ENCODE measurements at regions not wholly inside any gene's neighbourhood (a gene's known extent, or its start where the extent isn't known, plus 50 kb on each side); places are given as distances from the start of the nearest gene placed in this dataset.
"Not testable (repeated sequence)": the region's sequence is repeated elsewhere in the genome, so short reads cannot be mapped to it uniquely, and the experiment has no call there.

DNA sequence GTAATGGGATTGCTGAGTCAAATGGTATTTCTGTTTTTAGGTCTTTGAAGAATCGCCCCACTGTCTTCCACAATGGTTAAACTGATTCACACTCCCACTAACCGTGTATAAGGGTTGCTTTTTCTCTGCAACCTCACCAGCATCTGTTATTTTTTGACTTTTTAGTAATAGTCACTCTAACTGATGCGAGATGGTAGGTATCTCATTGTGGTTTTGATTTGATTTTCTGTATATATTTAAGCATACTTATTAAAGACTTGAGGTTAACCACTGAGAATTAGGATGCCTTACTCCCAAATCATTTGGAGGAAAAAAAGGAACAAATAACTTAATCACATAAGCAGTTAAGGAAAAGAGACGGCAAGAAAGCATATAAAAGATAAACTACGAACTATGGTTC is 181.6 kb upstream of the FST start:
- H3K27ac ChIP-seq: no peak overlapping the region
- no peak for TF ChIP-seq ZFX (IDR thresholded peaks at IDR 0.05; ENCODE audit: borderline replicate concordance)
- TF ChIP-seq, protein P1, sequence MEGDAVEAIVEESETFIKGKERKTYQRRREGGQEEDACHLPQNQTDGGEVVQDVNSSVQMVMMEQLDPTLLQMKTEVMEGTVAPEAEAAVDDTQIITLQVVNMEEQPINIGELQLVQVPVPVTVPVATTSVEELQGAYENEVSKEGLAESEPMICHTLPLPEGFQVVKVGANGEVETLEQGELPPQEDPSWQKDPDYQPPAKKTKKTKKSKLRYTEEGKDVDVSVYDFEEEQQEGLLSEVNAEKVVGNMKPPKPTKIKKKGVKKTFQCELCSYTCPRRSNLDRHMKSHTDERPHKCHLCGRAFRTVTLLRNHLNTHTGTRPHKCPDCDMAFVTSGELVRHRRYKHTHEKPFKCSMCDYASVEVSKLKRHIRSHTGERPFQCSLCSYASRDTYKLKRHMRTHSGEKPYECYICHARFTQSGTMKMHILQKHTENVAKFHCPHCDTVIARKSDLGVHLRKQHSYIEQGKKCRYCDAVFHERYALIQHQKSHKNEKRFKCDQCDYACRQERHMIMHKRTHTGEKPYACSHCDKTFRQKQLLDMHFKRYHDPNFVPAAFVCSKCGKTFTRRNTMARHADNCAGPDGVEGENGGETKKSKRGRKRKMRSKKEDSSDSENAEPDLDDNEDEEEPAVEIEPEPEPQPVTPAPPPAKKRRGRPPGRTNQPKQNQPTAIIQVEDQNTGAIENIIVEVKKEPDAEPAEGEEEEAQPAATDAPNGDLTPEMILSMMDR (IDR thresholded peaks at IDR 0.05): no peak

DNA sequence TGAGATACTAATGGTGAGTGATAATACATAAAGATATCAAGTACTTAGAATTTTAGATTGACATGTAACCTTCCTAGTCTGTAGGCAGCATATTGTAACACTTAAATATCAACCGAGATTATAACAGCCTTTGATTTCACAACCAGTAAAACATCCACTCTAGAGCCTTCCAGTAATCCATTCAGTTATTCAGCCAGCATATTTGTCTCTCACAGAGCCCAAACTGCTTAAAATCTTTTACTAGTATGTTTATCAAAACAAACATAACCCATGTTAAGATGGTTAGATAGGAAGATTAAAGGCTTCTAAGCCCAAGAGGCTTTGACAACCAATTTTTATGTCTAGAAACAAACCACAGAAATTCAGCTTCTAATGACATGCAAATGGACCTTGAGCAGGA is 177.9 kb upstream of the FST start:
- TF ChIP-seq, protein P1 (IDR thresholded peaks at IDR 0.05): no peak
- TF ChIP-seq ZFX (IDR thresholded peaks at IDR 0.05; ENCODE audit: borderline replicate concordance): no peak

DNA sequence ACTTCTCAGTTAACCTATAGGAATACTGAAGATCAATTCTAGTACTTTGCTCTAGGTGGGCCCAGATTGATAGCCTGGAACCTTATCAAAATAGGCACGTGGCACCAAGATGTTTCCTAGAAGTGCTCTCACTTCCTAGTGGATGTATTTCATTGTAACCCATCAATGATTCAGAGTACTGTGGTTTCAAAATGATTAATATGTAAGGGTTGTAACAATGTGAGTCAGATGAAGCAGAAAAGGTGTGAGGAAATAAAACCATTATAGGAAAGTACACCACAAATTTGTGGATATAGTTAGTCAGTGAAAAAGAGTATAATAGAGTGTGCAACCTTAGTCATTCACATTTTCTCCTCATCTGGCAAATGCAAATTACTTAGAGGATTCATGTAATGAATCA is 177.3 kb upstream of the FST start:
- H3K27ac ChIP-seq: no peak overlapping the region
- TF ChIP-seq, protein P1 (IDR thresholded peaks at IDR 0.05): no peak
- no peak for TF ChIP-seq ZFX (IDR thresholded peaks at IDR 0.05; ENCODE audit: borderline replicate concordance)

More for the DNA sequence above, 177.9 kb upstream of the FST start:
- H3K27ac ChIP-seq: no peak overlapping the region

DNA sequence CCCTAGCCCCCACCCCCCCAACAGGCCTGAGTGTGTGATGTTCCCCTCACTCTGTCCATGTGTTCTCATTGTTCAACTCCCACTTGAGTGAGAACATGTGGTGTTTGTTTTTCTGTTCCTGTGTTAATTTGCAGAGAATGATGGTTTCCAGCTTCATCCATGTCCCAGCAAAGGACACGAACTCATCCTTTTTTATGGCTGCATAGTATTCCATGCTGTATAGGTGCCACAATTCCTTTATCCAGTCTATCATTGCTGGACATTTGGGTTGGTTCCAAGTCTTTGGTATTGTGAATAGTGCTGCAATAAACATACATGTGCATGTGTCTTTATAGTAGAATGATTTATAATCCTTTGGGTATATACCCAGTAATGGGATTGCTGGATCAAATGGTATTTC is 175.1 kb upstream of the FST start:
- not testable (repeated sequence) for H3K27ac ChIP-seq

DNA sequence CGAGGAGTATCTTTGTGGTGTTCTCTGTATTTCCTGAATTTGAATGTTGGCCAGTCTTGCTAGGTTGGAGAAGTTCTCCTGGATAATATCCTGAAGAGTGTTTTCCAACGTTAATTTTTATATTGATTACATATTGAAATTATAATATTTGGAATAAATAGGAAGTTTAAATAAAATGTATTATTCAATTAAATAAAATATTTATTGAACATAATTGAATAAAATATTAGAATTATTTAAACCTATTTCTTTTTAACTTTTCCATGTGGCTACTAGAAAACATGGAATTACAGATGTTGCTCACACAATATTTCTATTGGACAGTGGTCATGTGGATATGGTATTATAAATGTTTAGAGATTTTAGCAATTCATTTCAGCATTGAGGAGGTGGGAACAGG is 170.8 kb upstream of the FST start:
- TF ChIP-seq, protein P1 (IDR thresholded peaks at IDR 0.05): no peak
- no peak for TF ChIP-seq ZFX (IDR thresholded peaks at IDR 0.05; ENCODE audit: borderline replicate concordance)
- H3K27ac ChIP-seq: no peak overlapping the region

DNA sequence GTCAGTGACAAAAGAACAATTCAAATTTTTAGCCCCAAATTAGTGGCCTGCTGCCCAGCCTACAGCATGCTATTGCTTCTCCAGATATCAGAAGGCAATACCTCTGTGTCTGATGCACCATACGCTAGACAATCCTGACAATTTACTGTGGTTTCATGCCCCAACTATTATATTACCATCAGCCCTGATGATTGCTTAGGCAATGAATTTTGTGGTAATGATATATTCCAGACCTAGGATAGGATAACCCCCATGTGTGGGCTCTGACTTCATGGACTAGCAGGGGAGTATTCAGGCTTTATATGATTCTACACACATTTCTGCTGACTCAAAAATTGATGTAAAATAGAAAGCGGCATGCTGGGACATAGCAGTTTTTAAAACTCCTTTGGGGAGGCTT is 168.7 kb upstream of the FST start:
- no peak overlapping the region for H3K27ac ChIP-seq
- TF ChIP-seq, protein P1 (IDR thresholded peaks at IDR 0.05): no peak
- TF ChIP-seq ZFX (IDR thresholded peaks at IDR 0.05; ENCODE audit: borderline replicate concordance): no peak

DNA sequence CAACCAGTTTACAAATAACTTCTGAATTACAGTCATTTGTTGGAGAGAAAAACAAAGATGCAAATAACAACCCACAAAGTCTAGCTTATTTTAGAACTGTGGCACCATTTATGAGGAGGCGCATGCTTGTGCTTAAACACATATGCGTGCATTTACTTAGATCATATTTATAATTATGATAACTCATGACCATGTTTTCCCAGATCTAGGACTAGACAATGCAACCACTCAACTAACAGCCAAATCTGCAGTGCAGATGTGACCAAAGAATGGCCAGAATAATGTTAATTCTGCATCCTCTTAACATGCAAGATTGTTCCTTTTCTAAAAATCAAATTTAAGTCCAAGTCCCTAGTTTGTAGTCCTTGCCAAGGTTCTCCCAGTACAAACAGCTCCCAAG is 167.3 kb upstream of the FST start:
- no peak overlapping the region for H3K27ac ChIP-seq
- TF ChIP-seq, protein P1 (IDR thresholded peaks at IDR 0.05): no peak
- TF ChIP-seq ZFX (IDR thresholded peaks at IDR 0.05; ENCODE audit: borderline replicate concordance): no peak

DNA sequence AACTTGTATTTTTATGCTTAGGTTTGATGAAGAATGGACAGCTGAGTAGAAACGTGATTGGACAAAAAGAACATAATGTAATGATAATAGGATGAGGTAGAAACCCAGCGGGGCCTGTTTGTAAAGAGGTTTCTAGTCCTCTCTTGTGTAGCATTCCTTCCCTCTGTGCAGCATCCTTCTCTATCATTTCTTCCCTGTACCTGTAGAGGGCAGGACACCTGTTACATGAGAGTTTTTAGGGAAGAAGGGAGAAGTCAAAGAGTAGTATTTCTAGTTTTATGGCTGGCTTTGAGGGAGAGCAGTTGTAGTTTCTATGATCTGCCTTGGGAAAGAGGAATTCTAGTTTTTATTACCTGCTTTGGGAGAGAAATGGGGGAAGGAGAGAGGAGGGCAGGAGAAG is 162.1 kb upstream of the FST start:
- H3K27ac ChIP-seq: no peak overlapping the region
- TF ChIP-seq, protein P1 (IDR thresholded peaks at IDR 0.05): peak; percentile 51
- TF ChIP-seq ZFX (IDR thresholded peaks at IDR 0.05; ENCODE audit: borderline replicate concordance): no peak
